ENCODE measurements at regions not wholly inside any gene's neighbourhood (a gene's known extent, or its start where the extent isn't known, plus 50 kb on each side); places are given as distances from the start of the nearest gene placed in this dataset.

- Histone ChIP-seq H3K9me2 (replicated peaks; ENCODE audit: control insufficient read depth, low read length) (no peaks in the 10 kb centered on the region), H3K4me3 (ENCODE audit: low read length) (no peak overlapping the region), H3K27me3 (ENCODE audit: control insufficient read depth, low read length) (no peaks in the 10 kb centered on the region), H3F3A (ENCODE audit: control insufficient read depth, insufficient read depth) (no peaks in the 10 kb centered on the region), H3K36me3 (ENCODE audit: control insufficient read depth, low read length) (no peaks in the 10 kb centered on the region), H3K4me1 (ENCODE audit: control insufficient read depth, low read length) (no peaks in the 10 kb centered on the region), H3K4me2 (ENCODE audit: low read length) (no peak overlapping the region), H3K27ac (ENCODE audit: low read depth, low read length) (no peak overlapping the region), H3K79me2 (ENCODE audit: control insufficient read depth, low read length) (no peaks in the 10 kb centered on the region), H3K9me3 (ENCODE audit: control insufficient read depth, insufficient read depth, low read length) (no peaks in the 10 kb centered on the region), H4K20me1 (ENCODE audit: control insufficient read depth, insufficient read depth, low read depth, low read length) (no peaks in the 10 kb centered on the region)
- TF ChIP-seq CTCF (IDR thresholded peaks at IDR 0.05; ENCODE audit: low read depth, low read length, poor library complexity, severe bottlenecking) (no peak), EZH2phosphoT487 (IDR thresholded peaks at IDR 0.05; ENCODE audit: borderline replicate concordance, low read length) (no peak)
Measured at GRCh38 chrX:7514871-7515599, 327.9 kb upstream of the VCX start.

- no peaks in the 10 kb centered on the region for H3K36me3 ChIP-seq (ENCODE audit: control insufficient read depth, low read length)
- no peaks in the 10 kb centered on the region for H3F3A ChIP-seq (ENCODE audit: control insufficient read depth, insufficient read depth)
- H3K9me2 ChIP-seq (replicated peaks; ENCODE audit: control insufficient read depth, low read length): no peaks in the 10 kb centered on the region
- H3K27ac ChIP-seq (ENCODE audit: low read depth, low read length): no peak overlapping the region
- H3K4me2 ChIP-seq (ENCODE audit: low read length): no peak overlapping the region
- H3K9me3 ChIP-seq (ENCODE audit: control insufficient read depth, insufficient read depth, low read length): no peaks in the 10 kb centered on the region
- H3K4me1 ChIP-seq (ENCODE audit: control insufficient read depth, low read length): no peaks in the 10 kb centered on the region
- no peak for TF ChIP-seq CTCF (IDR thresholded peaks at IDR 0.05; ENCODE audit: low read depth, low read length, poor library complexity, severe bottlenecking)
- TF ChIP-seq EZH2phosphoT487 (IDR thresholded peaks at IDR 0.05; ENCODE audit: borderline replicate concordance, low read length): no peak
- H4K20me1 ChIP-seq (ENCODE audit: control insufficient read depth, insufficient read depth, low read depth, low read length): no peaks in the 10 kb centered on the region
- no peaks in the 10 kb centered on the region for H3K27me3 ChIP-seq (ENCODE audit: control insufficient read depth, low read length)
- no peak overlapping the region for H3K4me3 ChIP-seq (ENCODE audit: low read length)
- H3K79me2 ChIP-seq (ENCODE audit: control insufficient read depth, low read length): no peaks in the 10 kb centered on the region
Measured at GRCh38 chrX:7512845-7513244, 330.1 kb upstream of the VCX start.

- H4K20me1 ChIP-seq (ENCODE audit: control insufficient read depth, insufficient read depth, low read depth, low read length): no peaks in the 10 kb centered on the region
- H3K9me2 ChIP-seq (replicated peaks; ENCODE audit: control insufficient read depth, low read length): no peaks in the 10 kb centered on the region
- no peak for TF ChIP-seq CTCF (IDR thresholded peaks at IDR 0.05; ENCODE audit: low read depth, low read length, poor library complexity, severe bottlenecking)
- TF ChIP-seq EZH2phosphoT487 (IDR thresholded peaks at IDR 0.05; ENCODE audit: borderline replicate concordance, low read length): no peak
- H3K27me3 ChIP-seq (ENCODE audit: control insufficient read depth, low read length): no peaks in the 10 kb centered on the region
- H3K79me2 ChIP-seq (ENCODE audit: control insufficient read depth, low read length): no peaks in the 10 kb centered on the region
- H3K4me2 ChIP-seq (ENCODE audit: low read length): no peak overlapping the region
- H3K9me3 ChIP-seq (ENCODE audit: control insufficient read depth, insufficient read depth, low read length): no peaks in the 10 kb centered on the region
- no peaks in the 10 kb centered on the region for H3F3A ChIP-seq (ENCODE audit: control insufficient read depth, insufficient read depth)
- H3K4me3 ChIP-seq (ENCODE audit: low read length): no peak overlapping the region
- no peaks in the 10 kb centered on the region for H3K36me3 ChIP-seq (ENCODE audit: control insufficient read depth, low read length)
- H3K4me1 ChIP-seq (ENCODE audit: control insufficient read depth, low read length): peaks cover 16% of the 10 kb centered on the region
- H3K27ac ChIP-seq (ENCODE audit: low read depth, low read length): no peak overlapping the region
Measured at GRCh38 chrX:7503251-7503650, 339.7 kb upstream of the VCX start.

Measured in DOHH2 (cell line).